Activated naive CD4-positive, alpha-beta T cell treated with anti-CD3 and anti-CD28 coated beads, Interleukin-2, amount 10 ng/mL, durations not matched to agents 7 days and 5 days (primary cell): ENCODE measurements at regions not wholly inside any gene's neighbourhood (a gene's known extent, or its start where the extent isn't known, plus 50 kb on each side); places are given as distances from the start of the nearest gene placed in this dataset.
"Not testable (repeated sequence)": the region's sequence is repeated elsewhere in the genome, so short reads cannot be mapped to it uniquely, and the experiment has no call there.

Experiments used
- CTCF ChIA-PET: fragments of 350-600 bp; sonication (Branson Sonifier 250); formaldehyde crosslinking; loops from one replicate; lab custom pipeline; 2021; ENCODE audit warnings: antibody characterized with exemption; lab: Charles Lee
- DNase-seq: peaks from one replicate; pipeline ENCODE4 v3.0.0-alpha.2; 2020
- H3K27ac Mint-ChIP-seq: one replicate; pipeline ENCODE4 v1.8.0; 2021; ENCODE audit warnings: mild to moderate bottlenecking, moderate library complexity, mixed read lengths
- H3K27me3 Mint-ChIP-seq: one replicate; pipeline ENCODE4 v1.8.0; 2021; ENCODE audit warnings: mild to moderate bottlenecking, mixed read lengths
- H3K36me3 Mint-ChIP-seq: one replicate; pipeline ENCODE4 v1.8.0; 2021; ENCODE audit warnings: mixed read lengths
- H3K4me1 Mint-ChIP-seq: one replicate; pipeline ENCODE4 v1.8.0; 2021; ENCODE audit warnings: mixed read lengths
- H3K4me3 Mint-ChIP-seq: one replicate; pipeline ENCODE4 v1.8.0; 2021; ENCODE audit warnings: mild to moderate bottlenecking, moderate library complexity, mixed read lengths
- H3K9me3 Mint-ChIP-seq: one replicate; pipeline ENCODE4 v1.8.0; 2021; ENCODE audit warnings: mixed read lengths

DNA sequence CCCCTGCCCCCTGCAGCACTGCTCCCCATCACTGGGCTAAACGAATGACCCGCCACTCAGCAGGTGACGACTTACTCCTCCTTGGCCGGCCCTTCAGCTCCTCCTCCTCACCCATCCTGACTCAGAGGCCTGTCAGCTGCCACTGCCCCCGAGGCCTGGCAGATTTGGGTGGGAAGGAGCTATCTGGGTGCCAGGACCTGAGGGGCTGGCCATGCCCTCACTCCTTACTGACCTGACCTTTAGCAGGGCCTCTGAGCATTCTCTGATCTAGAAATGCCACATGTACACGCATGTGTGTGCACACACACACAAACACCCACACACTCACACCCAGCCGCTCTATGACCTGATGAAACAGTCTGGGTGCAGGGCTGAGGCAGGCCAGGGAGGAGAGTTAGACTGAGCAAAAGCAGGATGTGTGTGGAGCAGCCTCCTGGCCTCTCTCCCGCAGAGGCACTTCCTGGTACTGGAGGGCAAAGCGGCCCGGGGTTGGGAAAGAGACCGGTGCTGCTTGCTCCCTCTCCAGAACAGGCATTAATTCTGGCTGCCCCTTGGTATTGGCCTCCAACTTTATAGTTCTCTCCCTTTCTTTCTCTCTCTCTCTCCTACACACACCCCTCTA, 68.0 kb downstream of the ZFP36L2 start:
- peaks cover 3% of the 10 kb centered on the region for H3K36me3 Mint-ChIP-seq
- peak overlapping the region; percentile 67 for H3K4me3 Mint-ChIP-seq
- H3K9me3 Mint-ChIP-seq = no peaks in the 10 kb centered on the region
- peaks cover 82% of the 10 kb centered on the region for H3K4me1 Mint-ChIP-seq
- no peaks in the 10 kb centered on the region for H3K27me3 Mint-ChIP-seq
- peak; percentile 84 for DNase-seq
- H3K27ac Mint-ChIP-seq = peak overlapping the region; percentile 98
- CTCF ChIA-PET = interaction anchor here (0.6 to 2.1 kb wide), 7 partner anchors 10 to 71 kb away, joined by 3 to 6 read pairs (median 4); no protein-coding TSS in a partner anchor

DNA sequence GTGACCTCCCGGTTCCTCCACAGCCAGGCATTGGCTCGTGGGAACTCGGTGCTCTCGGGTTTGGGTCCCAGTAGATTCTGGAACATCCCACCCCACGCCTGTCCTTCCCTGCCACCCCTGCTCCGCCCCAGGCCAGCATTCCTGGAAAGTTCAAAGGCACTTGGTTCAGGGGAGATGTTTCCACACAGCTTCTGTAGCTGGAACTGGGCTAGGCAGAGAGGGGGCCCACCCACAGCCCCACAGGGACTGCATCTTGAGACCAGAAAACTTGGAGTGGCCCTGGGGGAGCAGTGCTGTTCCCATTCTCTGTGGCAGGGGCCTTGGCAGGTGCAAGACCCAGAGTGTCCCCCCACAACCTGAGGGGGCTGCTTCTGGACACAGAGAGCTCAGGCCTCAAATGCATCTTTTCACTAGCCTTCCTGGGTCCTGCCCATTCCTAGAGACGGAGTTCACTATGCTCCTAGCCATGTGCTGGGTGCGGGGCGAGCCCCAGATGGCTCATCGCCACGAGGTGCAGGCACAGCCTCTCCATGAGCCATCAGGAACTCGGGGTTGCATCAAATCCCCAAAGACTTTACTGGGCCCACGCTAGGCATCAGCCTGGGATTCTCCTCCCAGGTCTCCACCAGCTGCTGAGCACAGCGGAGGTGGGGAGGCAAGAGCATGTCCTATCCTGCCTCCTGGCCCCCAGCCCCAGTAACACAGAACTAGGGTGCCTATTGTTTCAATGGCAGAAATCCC, 68.7 kb downstream of the ZFP36L2 start:
- Mint-ChIP-seq H3K27me3 (no peaks in the 10 kb centered on the region), H3K4me1 (peaks cover 84% of the 10 kb centered on the region), H3K9me3 (no peaks in the 10 kb centered on the region), H3K4me3 (peak overlapping the region; percentile 67), H3K36me3 (peaks cover 3% of the 10 kb centered on the region), H3K27ac (peak overlapping the region; percentile 98)
- DNase-seq = no peak
- CTCF ChIA-PET = interaction anchor here (0.6 to 2.1 kb wide), 7 partner anchors 10 to 71 kb away, joined by 3 to 6 read pairs (median 4); no protein-coding TSS in a partner anchor

- CTCF ChIA-PET = no interaction called here
- peaks cover 3% of the 10 kb centered on the region for H3K36me3 Mint-ChIP-seq
- H3K27me3 Mint-ChIP-seq = no peaks in the 10 kb centered on the region
- H3K4me3 Mint-ChIP-seq = no peak overlapping the region
- peaks cover 79% of the 10 kb centered on the region for H3K4me1 Mint-ChIP-seq
- H3K9me3 Mint-ChIP-seq = no peaks in the 10 kb centered on the region
- DNase-seq = no peak
- H3K27ac Mint-ChIP-seq = peak overlapping the region; percentile 52
Observed at GRCh38 chr2:43155851-43156411, 70.5 kb downstream of the ZFP36L2 start.

DNA sequence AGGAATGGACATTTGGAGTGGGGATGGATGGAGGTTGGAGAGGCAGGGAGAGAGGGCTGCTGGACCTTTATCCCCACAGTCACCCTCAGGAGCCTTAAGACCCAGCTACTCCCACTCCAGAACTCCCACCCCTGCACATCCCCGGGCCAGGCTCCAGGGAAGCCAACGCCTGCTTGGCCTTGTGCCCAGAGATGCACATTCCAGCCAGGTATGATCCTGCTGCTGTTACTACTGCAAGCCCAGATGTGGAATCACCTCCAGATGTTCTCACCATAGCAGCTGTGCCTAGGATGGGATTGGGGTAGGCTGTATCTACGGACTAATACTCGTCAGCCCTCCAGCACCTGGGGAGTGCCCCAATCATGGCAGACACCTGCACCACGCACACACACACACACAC, 71.7 kb downstream of the ZFP36L2 start:
- Mint-ChIP-seq H3K27ac (no peak overlapping the region), H3K4me1 (peaks cover 78% of the 10 kb centered on the region), H3K9me3 (no peaks in the 10 kb centered on the region), H3K4me3 (no peak overlapping the region), H3K27me3 (no peaks in the 10 kb centered on the region), H3K36me3 (peaks cover 7% of the 10 kb centered on the region)
- CTCF ChIA-PET = no interaction called here
- DNase-seq = no peak

DNA sequence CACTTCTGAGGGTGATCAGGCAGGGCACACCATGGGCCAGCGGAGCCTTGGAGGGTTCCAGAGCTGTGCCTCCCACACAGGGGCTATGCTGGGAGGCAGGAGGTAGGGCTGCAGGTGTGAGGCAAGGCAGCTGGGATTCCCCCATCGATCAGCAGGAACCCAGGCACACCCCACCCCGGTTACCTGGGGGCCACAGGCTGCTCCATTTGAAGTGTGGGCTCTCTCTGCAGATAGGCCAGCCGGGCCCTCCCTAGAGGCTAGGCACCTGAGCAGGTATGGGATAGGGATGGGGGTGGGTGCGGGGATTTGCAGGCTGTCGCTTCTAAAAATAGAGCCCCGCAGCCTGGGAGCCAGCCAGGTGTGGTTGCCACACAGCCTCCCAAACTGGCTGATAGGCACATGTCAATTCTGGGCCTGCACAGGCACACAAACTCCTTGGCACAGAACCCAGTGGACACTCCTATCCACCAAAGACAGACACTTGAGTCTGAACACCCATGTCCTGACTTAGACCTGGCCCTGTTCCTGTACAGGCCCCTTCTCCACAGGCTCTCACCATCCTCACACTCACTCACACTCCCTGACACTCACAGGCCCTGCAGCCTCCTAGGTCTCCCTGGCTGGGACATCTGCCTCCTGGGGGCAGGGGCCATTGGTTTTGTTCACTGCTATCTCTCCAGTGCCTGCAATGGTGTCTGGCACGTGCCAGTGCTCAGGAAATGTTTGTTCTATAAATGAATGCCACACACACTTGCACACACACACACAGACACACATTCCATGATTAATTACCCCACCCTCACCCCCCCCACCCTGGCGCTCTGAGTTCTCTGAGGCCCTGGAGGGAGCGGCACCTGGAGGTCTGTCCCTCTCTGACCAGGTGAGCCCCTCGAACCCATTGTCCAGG, 73.4 kb downstream of the ZFP36L2 start:
- CTCF ChIA-PET = interaction anchor here (0.9 to 1.2 kb wide), 2 partner anchors 13 to 21 kb away, joined by 3 to 6 read pairs; no protein-coding TSS in a partner anchor
- Mint-ChIP-seq H3K27ac (peak overlapping the region; percentile 42), H3K27me3 (no peaks in the 10 kb centered on the region), H3K36me3 (peaks cover 9% of the 10 kb centered on the region), H3K9me3 (no peaks in the 10 kb centered on the region), H3K4me3 (no peak overlapping the region), H3K4me1 (peaks cover 78% of the 10 kb centered on the region)
- no peak for DNase-seq

DNA sequence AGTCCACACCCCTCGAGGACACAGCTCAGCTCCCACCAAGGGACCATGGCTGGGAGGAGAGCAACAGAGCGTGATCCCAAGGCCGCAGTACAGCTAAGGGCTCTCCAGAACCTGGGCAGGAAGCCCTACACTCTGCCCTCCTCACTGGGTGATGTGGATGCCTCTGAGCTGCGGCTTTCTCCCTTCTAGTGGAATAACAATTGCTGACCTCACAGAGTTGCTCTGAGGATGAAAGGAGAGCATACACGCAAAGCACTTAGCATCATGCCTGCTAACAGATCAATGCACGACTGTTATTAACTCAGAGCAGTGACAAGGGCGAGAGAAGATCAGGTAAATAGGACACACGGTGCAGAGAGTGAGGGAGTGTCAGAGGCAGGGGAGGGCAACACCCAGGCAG, 74.2 kb downstream of the ZFP36L2 start:
- DNase-seq = no peak
- H3K27ac Mint-ChIP-seq = peak overlapping the region; percentile 24
- H3K36me3 Mint-ChIP-seq = peaks cover 9% of the 10 kb centered on the region
- no peaks in the 10 kb centered on the region for H3K27me3 Mint-ChIP-seq
- peaks cover 76% of the 10 kb centered on the region for H3K4me1 Mint-ChIP-seq
- no peak overlapping the region for H3K4me3 Mint-ChIP-seq
- H3K9me3 Mint-ChIP-seq = no peaks in the 10 kb centered on the region
- CTCF ChIA-PET = interaction anchor here (0.9 to 1.2 kb wide), 3 partner anchors 9 to 20 kb away, joined by 3 to 6 read pairs (median 3); no protein-coding TSS in a partner anchor

DNA sequence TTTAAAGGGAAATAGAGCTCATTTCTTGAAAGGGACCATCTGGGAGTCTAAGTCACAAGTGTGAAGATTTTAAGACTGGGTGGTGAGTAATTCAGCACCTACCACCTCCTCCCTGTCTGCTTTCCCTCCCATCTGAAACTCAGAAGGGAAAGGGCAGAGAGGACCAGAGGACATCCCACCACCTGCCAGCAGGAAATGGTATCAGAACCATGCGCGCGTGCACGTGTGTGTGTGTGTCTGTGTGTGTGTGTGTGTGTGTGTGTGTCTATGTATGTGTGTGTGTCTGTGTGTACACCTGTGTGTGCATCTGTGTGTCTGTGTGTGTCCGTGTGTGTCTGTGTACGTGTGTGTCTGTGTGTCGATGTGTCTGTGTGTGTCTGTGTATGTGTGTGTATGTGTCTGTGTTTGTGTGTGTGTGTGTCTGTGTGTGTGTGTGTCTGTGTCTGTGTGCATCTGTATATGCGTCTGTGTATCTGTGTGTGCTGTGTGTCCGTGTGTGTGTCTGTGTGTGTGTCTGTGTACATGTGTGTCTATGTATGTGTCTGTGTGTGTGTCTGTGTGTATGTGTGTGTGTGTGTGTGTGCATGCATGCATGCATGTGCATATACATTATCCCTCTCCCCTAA, 76.8 kb downstream of the ZFP36L2 start:
- Mint-ChIP-seq H3K27me3 (no peaks in the 10 kb centered on the region), H3K36me3 (peaks cover 9% of the 10 kb centered on the region), H3K9me3 (no peaks in the 10 kb centered on the region), H3K4me1 (peaks cover 76% of the 10 kb centered on the region), H3K4me3 (peak overlapping the region; percentile 6), H3K27ac (peak overlapping the region; percentile 79)
- CTCF ChIA-PET = interaction anchor here (1.0 to 2.2 kb wide), 6 partner anchors 10 to 79 kb away, joined by 3 to 12 read pairs (median 3); partner anchors contain the start of gene ZFP36L2
- peak; percentile 61 for DNase-seq

- no peak overlapping the region for H3K4me3 Mint-ChIP-seq
- peaks cover 79% of the 10 kb centered on the region for H3K4me1 Mint-ChIP-seq
- H3K9me3 Mint-ChIP-seq = no peaks in the 10 kb centered on the region
- H3K27ac Mint-ChIP-seq = no peak overlapping the region
- H3K36me3 Mint-ChIP-seq = peaks cover 12% of the 10 kb centered on the region
- no peak for DNase-seq
- no peaks in the 10 kb centered on the region for H3K27me3 Mint-ChIP-seq
- CTCF ChIA-PET = no interaction called here
Observed at GRCh38 chr2:43146083-43146482, 80.3 kb downstream of the ZFP36L2 start.

DNA sequence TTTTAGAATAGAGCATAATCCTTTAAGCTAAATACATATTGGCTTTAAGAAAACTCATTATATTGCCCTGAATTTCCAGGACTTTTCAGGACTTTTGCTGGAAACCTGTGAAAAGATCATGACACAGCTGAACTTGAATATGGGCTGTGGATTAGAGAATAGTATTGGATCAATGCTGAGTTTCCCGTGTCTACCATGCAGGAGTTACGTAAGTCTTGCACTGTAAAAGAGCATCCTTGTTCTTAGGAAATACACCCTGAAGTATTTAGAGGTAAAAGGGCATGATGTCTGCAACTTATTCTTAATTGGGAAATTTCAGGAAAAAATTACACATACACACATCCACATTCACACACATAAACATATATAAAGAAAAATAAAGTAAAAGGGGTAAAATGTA, 82.1 kb downstream of the ZFP36L2 start:
- Mint-ChIP-seq H3K4me3 (no peak overlapping the region), H3K27me3 (no peaks in the 10 kb centered on the region), H3K36me3 (peaks cover 14% of the 10 kb centered on the region), H3K27ac (no peak overlapping the region), H3K9me3 (no peaks in the 10 kb centered on the region), H3K4me1 (peaks cover 78% of the 10 kb centered on the region)
- DNase-seq = no peak
- CTCF ChIA-PET = interaction anchor here (1.0 to 3.4 kb wide), 4 partner anchors 26 to 85 kb away, joined by 3 to 9 read pairs (median 6); no protein-coding TSS in a partner anchor

DNA sequence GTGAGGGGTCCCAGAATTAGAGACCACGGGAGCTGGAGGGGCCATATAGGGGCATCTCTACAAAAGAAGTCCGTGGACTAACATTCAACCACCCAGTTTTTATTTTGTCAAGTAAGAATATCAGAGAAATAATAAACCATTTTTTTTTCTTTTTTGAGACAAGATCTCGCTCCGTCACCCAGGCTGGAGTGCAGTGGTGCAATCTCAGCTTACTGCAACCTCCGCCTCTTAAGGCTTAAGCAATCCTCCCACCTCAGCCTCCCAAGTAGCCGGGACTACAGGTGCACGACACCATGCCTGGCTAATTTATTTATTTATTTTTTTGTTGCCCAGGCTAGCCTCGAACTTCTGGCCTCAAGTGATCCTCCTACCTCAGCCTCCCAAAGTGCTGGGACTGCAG, 82.7 kb downstream of the ZFP36L2 start:
- no peak for DNase-seq
- peaks cover 76% of the 10 kb centered on the region for H3K4me1 Mint-ChIP-seq
- no peaks in the 10 kb centered on the region for H3K27me3 Mint-ChIP-seq
- H3K36me3 Mint-ChIP-seq = peaks cover 14% of the 10 kb centered on the region
- CTCF ChIA-PET = interaction anchor here (0.8 to 3.4 kb wide), 5 partner anchors 26 to 85 kb away, joined by 3 to 9 read pairs (median 6); no protein-coding TSS in a partner anchor
- H3K4me3 Mint-ChIP-seq = no peak overlapping the region
- no peaks in the 10 kb centered on the region for H3K9me3 Mint-ChIP-seq
- H3K27ac Mint-ChIP-seq = peak overlapping the region; percentile 42

- H3K36me3 Mint-ChIP-seq = peaks cover 14% of the 10 kb centered on the region
- peak; percentile 66 for DNase-seq
- peak overlapping the region; percentile 83 for H3K27ac Mint-ChIP-seq
- no peaks in the 10 kb centered on the region for H3K27me3 Mint-ChIP-seq
- peak overlapping the region; percentile 73 for H3K4me3 Mint-ChIP-seq
- no peaks in the 10 kb centered on the region for H3K9me3 Mint-ChIP-seq
- CTCF ChIA-PET = interaction anchor here (0.8 to 3.4 kb wide), 7 partner anchors 9 to 81 kb away, joined by 3 to 9 read pairs (median 3); no protein-coding TSS in a partner anchor
- peaks cover 76% of the 10 kb centered on the region for H3K4me1 Mint-ChIP-seq
Observed at GRCh38 chr2:43142921-43143438, 83.4 kb downstream of the ZFP36L2 start.

GRCh38 chr2:43141636-43142151, 84.7 kb downstream of the ZFP36L2 start:
- not testable (repeated sequence) for H3K9me3 Mint-ChIP-seq, H3K27me3 Mint-ChIP-seq, DNase-seq
- Mint-ChIP-seq H3K36me3 (peaks cover 18% of the 10 kb centered on the region), H3K4me3 (peak overlapping the region; percentile 62), H3K4me1 (peaks cover 82% of the 10 kb centered on the region), H3K27ac (peak overlapping the region; percentile 82)
- CTCF ChIA-PET = interaction anchor here (1.0 to 3.4 kb wide), 4 partner anchors 13 to 80 kb away, joined by 3 to 9 read pairs (median 6); no protein-coding TSS in a partner anchor
